HG03342 (cell line): ENCODE measurements at regions not wholly inside any gene's neighbourhood (a gene's known extent, or its start where the extent isn't known, plus 50 kb on each side); places are given as distances from the start of the nearest gene placed in this dataset.

Experiments used
- ATAC-seq: cut with Tn5 transposase; IDR thresholded peaks from one replicate; pipeline ENCODE4 v1.9.1; 2021; ENCODE audit warnings: mild to moderate bottlenecking, moderate library complexity; ENCODE audit not compliant: unreplicated experiment

- no peak for ATAC-seq
These were observed 269.8 kb downstream of the CDC5L start for GRCh38 chr6:44657206-44657819.

- ATAC-seq: no peak
These were observed 271.1 kb downstream of the CDC5L start for GRCh38 chr6:44658571-44658970.

- ATAC-seq: no peak
These were observed 272.2 kb downstream of the CDC5L start for GRCh38 chr6:44659726-44660125.

- no peak for ATAC-seq
These were observed 273.2 kb downstream of the CDC5L start for GRCh38 chr6:44660561-44661220.

GRCh38 chr6:44661221-44662008 lies 273.9 kb downstream of the CDC5L start:
- no peak for ATAC-seq

- ATAC-seq: no peak
These were observed 275.1 kb downstream of the CDC5L start for GRCh38 chr6:44662461-44663121.

GRCh38 chr6:44663860-44664634 lies 276.5 kb downstream of the CDC5L start:
- no peak for ATAC-seq

GRCh38 chr6:44664716-44665115 lies 277.2 kb downstream of the CDC5L start:
- no peak for ATAC-seq

GRCh38 chr6:44665143-44665542 lies 277.6 kb downstream of the CDC5L start:
- ATAC-seq: no peak

GRCh38 chr6:44665683-44666082 lies 278.2 kb downstream of the CDC5L start:
- no peak for ATAC-seq

- ATAC-seq: no peak
These were observed 278.8 kb downstream of the CDC5L start for GRCh38 chr6:44666324-44666723.

GRCh38 chr6:44667226-44667625 lies 279.7 kb downstream of the CDC5L start:
- no peak for ATAC-seq

GRCh38 chr6:44667668-44668390 lies 280.3 kb downstream of the CDC5L start:
- ATAC-seq: no peak

- no peak for ATAC-seq
These were observed 281.0 kb downstream of the CDC5L start for GRCh38 chr6:44668391-44668930.

- ATAC-seq: no peak
These were observed 281.7 kb downstream of the CDC5L start for GRCh38 chr6:44668976-44669934.

- no peak for ATAC-seq
These were observed 282.6 kb downstream of the CDC5L start for GRCh38 chr6:44670146-44670545.

GRCh38 chr6:44671333-44671732 lies 283.8 kb downstream of the CDC5L start:
- ATAC-seq: no peak

GRCh38 chr6:44672086-44672485 lies 284.6 kb downstream of the CDC5L start:
- ATAC-seq: no peak

GRCh38 chr6:44672841-44673240 lies 285.3 kb downstream of the CDC5L start:
- ATAC-seq: no peak
